SU-DHL-6 (cell line): ENCODE measurements at regions not wholly inside any gene's neighbourhood (a gene's known extent, or its start where the extent isn't known, plus 50 kb on each side); places are given as distances from the start of the nearest gene placed in this dataset.

Source experiments
- EZH2phosphoT487 ChIP-seq: fragments of 200-600 bp; sonication (generic), shearing (Covaris generic); conservative IDR thresholded peaks from 2 replicates; pipeline ENCODE4 v1.6.1; 2018; ENCODE audit warnings: mild to moderate bottlenecking, antibody characterized with exemption, low read length, moderate library complexity, mixed read lengths
- TF ChIP-seq, protein P1 (sequence below): fragments of 200-600 bp; sonication (generic); IDR thresholded peaks from one replicate; pipeline ENCODE4 v1.5.1; 2017; ENCODE audit warnings: antibody characterized with exemption, mild to moderate bottlenecking, low read length, moderate library complexity; ENCODE audit not compliant: insufficient read depth, poor library complexity, severe bottlenecking

DNA sequence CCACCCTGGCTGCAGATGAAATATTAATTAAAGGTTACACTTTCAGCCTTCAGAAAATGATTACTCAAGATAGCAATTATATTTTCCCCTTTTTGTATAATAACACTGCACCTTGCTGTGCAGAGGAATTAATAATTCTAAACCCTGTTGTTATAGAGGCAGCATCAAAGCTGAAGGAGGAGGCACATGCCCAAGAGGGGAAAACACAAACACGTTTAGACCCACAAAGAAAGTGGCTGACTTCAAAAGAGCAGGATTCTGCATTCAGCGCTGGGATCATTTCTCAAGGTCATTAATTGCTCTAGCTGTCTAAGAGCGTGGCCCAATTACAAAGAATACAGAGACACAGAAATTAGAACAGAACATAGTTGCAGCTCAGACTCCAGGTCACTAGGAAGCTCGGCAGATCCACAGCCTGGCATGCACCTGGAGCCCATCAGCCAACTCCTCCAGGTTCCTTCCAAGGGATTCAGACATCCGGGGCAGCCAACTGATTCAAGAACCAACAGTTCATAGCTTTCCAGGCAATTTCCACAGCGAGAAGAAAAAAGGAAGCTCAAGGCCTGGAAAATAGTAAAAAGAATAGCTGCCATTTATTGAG, 102.3 kb upstream of the ID2 start:
- TF ChIP-seq, protein P1, sequence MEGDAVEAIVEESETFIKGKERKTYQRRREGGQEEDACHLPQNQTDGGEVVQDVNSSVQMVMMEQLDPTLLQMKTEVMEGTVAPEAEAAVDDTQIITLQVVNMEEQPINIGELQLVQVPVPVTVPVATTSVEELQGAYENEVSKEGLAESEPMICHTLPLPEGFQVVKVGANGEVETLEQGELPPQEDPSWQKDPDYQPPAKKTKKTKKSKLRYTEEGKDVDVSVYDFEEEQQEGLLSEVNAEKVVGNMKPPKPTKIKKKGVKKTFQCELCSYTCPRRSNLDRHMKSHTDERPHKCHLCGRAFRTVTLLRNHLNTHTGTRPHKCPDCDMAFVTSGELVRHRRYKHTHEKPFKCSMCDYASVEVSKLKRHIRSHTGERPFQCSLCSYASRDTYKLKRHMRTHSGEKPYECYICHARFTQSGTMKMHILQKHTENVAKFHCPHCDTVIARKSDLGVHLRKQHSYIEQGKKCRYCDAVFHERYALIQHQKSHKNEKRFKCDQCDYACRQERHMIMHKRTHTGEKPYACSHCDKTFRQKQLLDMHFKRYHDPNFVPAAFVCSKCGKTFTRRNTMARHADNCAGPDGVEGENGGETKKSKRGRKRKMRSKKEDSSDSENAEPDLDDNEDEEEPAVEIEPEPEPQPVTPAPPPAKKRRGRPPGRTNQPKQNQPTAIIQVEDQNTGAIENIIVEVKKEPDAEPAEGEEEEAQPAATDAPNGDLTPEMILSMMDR, result no peak
- no peak for TF ChIP-seq EZH2phosphoT487
